GM12878 (cell line): ENCODE measurements at regions not wholly inside any gene's neighbourhood (a gene's known extent, or its start where the extent isn't known, plus 50 kb on each side); places are given as distances from the start of the nearest gene placed in this dataset.

Experiments
- ATAC-seq: fragments of 200-7000 bp; cut with Tn5 transposase; 3 replicates; pipeline ENCODE4 v1.9.1; 2020; ENCODE audit warnings: mild to moderate bottlenecking, moderate library complexity
- BruUV-seq: library from RNA; stranded (reverse); fragments of 400-500 nt; replicated peaks from 2 replicates; lab custom pipeline; 2021; lab: Mats Ljungman, UMichigan
- CTCF ChIA-PET: fragments of 300-600 bp; sonication (Branson Sonifier 250); formaldehyde crosslinking; extraction: SDS; loops from one replicate; lab custom pipeline; 2021; ENCODE audit warnings: inconsistent platforms; lab: Yijun Ruan, JAX
- POLR2A ChIA-PET: fragments of 350-600 bp; formaldehyde crosslinking; extraction: SDS; loops from one replicate; lab custom pipeline; 2021; ENCODE audit warnings: inconsistent platforms; lab: Charles Lee
- RAD21 ChIA-PET: fragments of 300-600 bp; sonication (Branson Sonifier 250); formaldehyde crosslinking; loops from one replicate; lab custom pipeline; 2023; ENCODE audit warnings: antibody characterized with exemption; ENCODE audit not compliant: unreplicated experiment; lab: Charles Lee
- SMC1A ChIA-PET: fragments of 300-600 bp; sonication (Branson Sonifier 250); formaldehyde crosslinking; loops from one replicate; lab custom pipeline; 2023; ENCODE audit not compliant: unreplicated experiment, uncharacterized antibody; lab: Charles Lee
- DNase-seq: peaks from one replicate; pipeline ENCODE4 v3.0.0-alpha.2; 2011; ENCODE audit warnings: low read depth, low spot score
- FAIRE-seq: peaks from 3 replicates; lab custom pipeline; 2011; peaks lifted over from hg19 to GRCh38; lab: Jason Lieb, UNC
- H2AFZ ChIP-seq: 2 replicates; pipeline ENCODE4 v1.6.0; 2011; ENCODE audit warnings: low read depth, low read length, control low read depth; ENCODE audit not compliant: control insufficient read depth
- H3K27ac ChIP-seq: 2 replicates; pipeline ENCODE4 v1.5.1; 2011; ENCODE audit warnings: control low read depth; ENCODE audit not compliant: control insufficient read depth, insufficient read depth
- H3K27me3 ChIP-seq, 2 experiments: replicated peaks in 1 of 2; 2 replicates each; pipeline versions ENCODE4 v1.6.0 to v1.6.1; 2011; ENCODE audit warnings: low read length in 1 of 2; ENCODE audit not compliant: control insufficient read depth in 2 of 2, insufficient read depth in 2 of 2
- H3K36me3 ChIP-seq, 2 experiments: 2 replicates each; pipeline ENCODE4 v1.5.1; 2011; ENCODE audit warnings: low read length in 1 of 2; ENCODE audit not compliant: control insufficient read depth in 2 of 2, insufficient read depth in 2 of 2
- H3K4me1 ChIP-seq: 2 replicates; pipeline ENCODE4 v1.6.1; 2011; ENCODE audit warnings: mild to moderate bottlenecking, low read length, moderate library complexity, mixed read lengths; ENCODE audit not compliant: control insufficient read depth, insufficient read depth
- H3K4me2 ChIP-seq: 2 replicates; pipeline ENCODE4 v1.6.0; 2011; ENCODE audit warnings: control low read depth; ENCODE audit not compliant: control insufficient read depth, insufficient read depth
- H3K4me3 ChIP-seq: fragments of 200-600 bp; sonication (generic); 2 replicates; pipeline ENCODE4 v1.5.1; 2016
- H3K79me2 ChIP-seq: 2 replicates; pipeline ENCODE4 v1.6.0; 2011; ENCODE audit warnings: low read length; ENCODE audit not compliant: control insufficient read depth, insufficient read depth
- H3K9ac ChIP-seq: 2 replicates; pipeline ENCODE4 v1.8.0; 2011; ENCODE audit warnings: low read length, control low read depth, mixed read lengths; ENCODE audit not compliant: control insufficient read depth, insufficient read depth
- H3K9me3 ChIP-seq: replicated peaks from 3 replicates; pipeline ENCODE4 v1.5.1; 2011; ENCODE audit warnings: mild to moderate bottlenecking, low read length; ENCODE audit not compliant: control insufficient read depth, insufficient read depth
- H4K20me1 ChIP-seq: 2 replicates; pipeline ENCODE4 v1.6.0; 2011; ENCODE audit not compliant: control insufficient read depth, insufficient read depth
- BRCA1 ChIP-seq: IDR thresholded peaks from 2 replicates; pipeline ENCODE4 v1.6.1; 2011; ENCODE audit warnings: low read depth, low read length, improper control_type of control experiment
- CBFB ChIP-seq: IDR thresholded peaks from 2 replicates; pipeline ENCODE4 v1.6.1; 2016; ENCODE audit warnings: antibody characterized with exemption, low read depth
- CBX3 ChIP-seq: fragments of 200-600 bp; sonication (generic); IDR thresholded peaks from 2 replicates; pipeline ENCODE4 v1.6.1; 2016; ENCODE audit warnings: low read depth, borderline replicate concordance
- CEBPZ ChIP-seq: fragments of 150-350 bp; IDR thresholded peaks from 2 replicates; pipeline ENCODE4 v1.6.1; 2016; ENCODE audit warnings: low read depth, low read length
- ETV6 ChIP-seq, 2 experiments: fragments of 450-650 bp in 1 of 2; IDR thresholded peaks in 1 of 2; conservative IDR thresholded peaks in 1 of 2; 2 replicates each; pipeline ENCODE4 v1.6.1; 2014; ENCODE audit warnings: antibody characterized with exemption in 1 of 2, borderline replicate concordance in 1 of 2, low read depth in 1 of 2, mild to moderate bottlenecking in 1 of 2, moderate library complexity in 1 of 2
- GATAD2B ChIP-seq: fragments of 450-650 bp; conservative IDR thresholded peaks from 2 replicates; pipeline ENCODE4 v1.6.1; 2017; ENCODE audit warnings: low read depth, mild to moderate bottlenecking, moderate library complexity
- HDAC2 ChIP-seq: fragments of 200-600 bp; sonication (generic); IDR thresholded peaks from 2 replicates; pipeline ENCODE4 v1.6.1; 2017
- IRF4 ChIP-seq: IDR thresholded peaks from 2 replicates; pipeline ENCODE4 v1.6.1; 2011; ENCODE audit warnings: low read depth, low read length
- NFIC ChIP-seq: IDR thresholded peaks from 2 replicates; pipeline ENCODE4 v1.6.1; 2012; ENCODE audit warnings: low read depth, mild to moderate bottlenecking, inconsistent platforms, low read length, moderate library complexity
- PAX8 ChIP-seq: fragments of 450-650 bp; IDR thresholded peaks from 2 replicates; pipeline ENCODE4 v1.6.1; 2017; ENCODE audit warnings: mild to moderate bottlenecking, moderate library complexity
- PML ChIP-seq: IDR thresholded peaks from 2 replicates; pipeline ENCODE4 v1.6.1; 2012; ENCODE audit warnings: low read length, inconsistent platforms
- SREBF1 ChIP-seq: IDR thresholded peaks from 2 replicates; pipeline ENCODE4 v1.6.1; 2012; ENCODE audit warnings: mild to moderate bottlenecking, low read length
- SUPT20H ChIP-seq: IDR thresholded peaks from 2 replicates; pipeline ENCODE4 v1.6.1; 2011; ENCODE audit warnings: low read depth, mild to moderate bottlenecking, low read length, moderate library complexity, borderline replicate concordance; ENCODE audit not compliant: control insufficient read depth
- ZBED1 ChIP-seq: IDR thresholded peaks from 2 replicates; pipeline ENCODE4 v1.6.1; 2016; ENCODE audit warnings: borderline replicate concordance
- WGBS: methylation state at CpG from one replicate; pipeline ENCODE4 v1.1.6; 2016; ENCODE audit warnings: low lambda C conversion rate; ENCODE audit not compliant: insufficient replicate concordance, insufficient coverage; ENCODE audit errors: missing lambda C conversion rate; 5-methylcytosine and 5-hydroxymethylcytosine counted together
- in situ Hi-C: fragments of 300-500 bp; cut with MboI; formaldehyde crosslinking; loops from 9 replicates; pipeline ENCODE4 v1.14.3; 2018; ENCODE audit warnings: mixed read lengths
- intact Hi-C: fragments of 100-400 bp; cut with micrococcal nuclease; formaldehyde crosslinking; loops from one replicate; pipeline ENCODE4 v1.14.2; 2022; ENCODE audit not compliant: unreplicated experiment

DNA sequence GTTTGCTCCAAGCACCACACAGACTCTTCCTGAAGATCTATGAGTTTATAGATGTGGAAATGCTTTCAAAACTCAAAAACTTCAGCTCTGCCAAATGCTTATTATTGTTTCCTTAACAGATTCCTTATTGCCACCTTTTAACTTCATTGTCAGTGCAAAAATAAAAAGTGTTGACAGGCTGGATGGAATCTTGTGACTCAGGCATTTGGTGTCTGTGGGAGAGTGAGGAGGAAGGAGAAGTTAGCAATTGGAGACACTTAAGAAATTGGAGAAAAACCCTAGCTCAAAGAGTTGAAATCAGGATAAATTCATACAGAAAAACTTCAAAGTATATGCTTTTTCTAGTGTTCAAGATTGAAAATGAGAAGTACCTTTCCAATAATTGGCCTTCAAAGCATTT is 140.6 kb upstream of the PUM3 start (continued):
- no peak for TF ChIP-seq ZBED1
- TF ChIP-seq GATAD2B = no peak
- no peak for TF ChIP-seq SREBF1
- TF ChIP-seq CEBPZ = no peak
- no peak for TF ChIP-seq ETV6 (conservative IDR thresholded peaks at IDR 0.05 in 1 of 2, IDR thresholded peaks at IDR 0.05 in 1 of 2; ENCODE audit: borderline replicate concordance in 1 of 2, low read depth in 1 of 2)
- no peak for TF ChIP-seq IRF4

- Histone ChIP-seq H3K9me3 (no peaks in the 10 kb centered on the region), H3K27ac (no peak overlapping the region), H3K9ac (no peak overlapping the region), H4K20me1 (no peaks in the 10 kb centered on the region), H3K36me3 (no peaks in the 10 kb centered on the region), H3K79me2 (no peaks in the 10 kb centered on the region), H3K4me2 (no peak overlapping the region), H3K4me3 (no peak overlapping the region), H3K4me1 (no peaks in the 10 kb centered on the region), H2AFZ (no peak overlapping the region), H3K27me3 (no peaks in the 10 kb centered on the region)
- no TSS peak for BruUV-seq
- CTCF ChIA-PET = interaction anchor here (0.8 kb wide), 1 partner anchor 1010 kb away, joined by 3 read pairs; no protein-coding TSS in a partner anchor
- in situ Hi-C loops = no loop called here
- POLR2A ChIA-PET = no interaction called here
- intact Hi-C loops = no loop called here
- RAD21 ChIA-PET = no interaction called here
- SMC1A ChIA-PET = interaction anchor here (0.7 kb wide), 1 partner anchor 798 kb away, joined by 3 read pairs; no protein-coding TSS in a partner anchor
- FAIRE-seq = no peak
- DNase-seq = no peak
- ATAC-seq = no peak
- no peak for TF ChIP-seq PML
- TF ChIP-seq PAX8 = no peak
- no peak for TF ChIP-seq SUPT20H
- no peak for TF ChIP-seq BRCA1
- TF ChIP-seq HDAC2 = no peak
- no peak for TF ChIP-seq NFIC
- no peak for TF ChIP-seq CBX3
- TF ChIP-seq CBFB = no peak
- WGBS = 26% methylated on average over 8 of the region's 8 CpGs
Observed at GRCh38 chr9:2979957-2980610, 136.2 kb upstream of the PUM3 start.
